ENCODE measurements at regions not wholly inside any gene's neighbourhood (a gene's known extent, or its start where the extent isn't known, plus 50 kb on each side); places are given as distances from the start of the nearest gene placed in this dataset.

DNA sequence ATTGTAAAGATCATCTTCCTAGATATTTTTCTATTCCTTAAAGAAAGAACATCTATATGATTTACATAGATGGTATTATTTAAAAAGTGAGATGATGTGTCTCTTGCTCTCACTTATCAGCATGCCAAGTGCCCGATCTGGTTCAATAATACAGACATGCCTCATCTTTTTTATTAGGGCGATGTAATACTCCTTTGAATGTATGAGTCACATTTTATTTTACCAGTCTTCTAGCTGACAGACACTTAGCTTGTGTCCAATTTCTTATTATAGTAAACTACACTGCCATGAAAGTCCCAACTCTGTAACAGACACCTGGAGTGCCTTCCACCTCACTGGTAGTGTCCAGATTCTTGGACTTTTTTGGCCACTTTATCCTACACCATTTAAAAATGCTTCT, 586.6 kb upstream of the BTBD3 start:
- TF ChIP-seq POLR2A (IDR thresholded peaks at IDR 0.05), result no peak
- TF ChIP-seq, protein P1, sequence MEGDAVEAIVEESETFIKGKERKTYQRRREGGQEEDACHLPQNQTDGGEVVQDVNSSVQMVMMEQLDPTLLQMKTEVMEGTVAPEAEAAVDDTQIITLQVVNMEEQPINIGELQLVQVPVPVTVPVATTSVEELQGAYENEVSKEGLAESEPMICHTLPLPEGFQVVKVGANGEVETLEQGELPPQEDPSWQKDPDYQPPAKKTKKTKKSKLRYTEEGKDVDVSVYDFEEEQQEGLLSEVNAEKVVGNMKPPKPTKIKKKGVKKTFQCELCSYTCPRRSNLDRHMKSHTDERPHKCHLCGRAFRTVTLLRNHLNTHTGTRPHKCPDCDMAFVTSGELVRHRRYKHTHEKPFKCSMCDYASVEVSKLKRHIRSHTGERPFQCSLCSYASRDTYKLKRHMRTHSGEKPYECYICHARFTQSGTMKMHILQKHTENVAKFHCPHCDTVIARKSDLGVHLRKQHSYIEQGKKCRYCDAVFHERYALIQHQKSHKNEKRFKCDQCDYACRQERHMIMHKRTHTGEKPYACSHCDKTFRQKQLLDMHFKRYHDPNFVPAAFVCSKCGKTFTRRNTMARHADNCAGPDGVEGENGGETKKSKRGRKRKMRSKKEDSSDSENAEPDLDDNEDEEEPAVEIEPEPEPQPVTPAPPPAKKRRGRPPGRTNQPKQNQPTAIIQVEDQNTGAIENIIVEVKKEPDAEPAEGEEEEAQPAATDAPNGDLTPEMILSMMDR (IDR thresholded peaks at IDR 0.05), result no peak
